ENCODE measurements at regions not wholly inside any gene's neighbourhood (a gene's known extent, or its start where the extent isn't known, plus 50 kb on each side); places are given as distances from the start of the nearest gene placed in this dataset.

GRCh38 chr5:101142102-101142501, 239.0 kb upstream of the ST8SIA4 start:
- TF ChIP-seq TAF1 (IDR thresholded peaks at IDR 0.05; ENCODE audit: borderline replicate concordance, low read depth, low read length) (no peak), POLR2AphosphoS5 (IDR thresholded peaks at IDR 0.05; ENCODE audit: low read depth, low read length) (no peak), POLR2A (IDR thresholded peaks at IDR 0.05; ENCODE audit: low read depth, low read length) (no peak)
- DNase-seq (ENCODE audit: insufficient read length) (no peak), FAIRE-seq (no peak)

- FAIRE-seq = no peak
- TF ChIP-seq POLR2AphosphoS5 (IDR thresholded peaks at IDR 0.05; ENCODE audit: low read depth, low read length) (no peak), TAF1 (IDR thresholded peaks at IDR 0.05; ENCODE audit: borderline replicate concordance, low read depth, low read length) (no peak), POLR2A (IDR thresholded peaks at IDR 0.05; ENCODE audit: low read depth, low read length) (no peak)
- no peak for DNase-seq (ENCODE audit: insufficient read length)
Measured at GRCh38 chr5:101136454-101136853, 233.4 kb upstream of the ST8SIA4 start.

GRCh38 chr5:101123363-101123762, 220.3 kb upstream of the ST8SIA4 start:
- DNase-seq (ENCODE audit: insufficient read length) = no peak
- TF ChIP-seq POLR2A (IDR thresholded peaks at IDR 0.05; ENCODE audit: low read depth, low read length) (no peak), TAF1 (IDR thresholded peaks at IDR 0.05; ENCODE audit: borderline replicate concordance, low read depth, low read length) (no peak), POLR2AphosphoS5 (IDR thresholded peaks at IDR 0.05; ENCODE audit: low read depth, low read length) (no peak)
- no peak for FAIRE-seq

- FAIRE-seq (no peak), DNase-seq (ENCODE audit: insufficient read length) (no peak)
- TF ChIP-seq TAF1 (IDR thresholded peaks at IDR 0.05; ENCODE audit: borderline replicate concordance, low read depth, low read length) (no peak), POLR2A (IDR thresholded peaks at IDR 0.05; ENCODE audit: low read depth, low read length) (no peak), POLR2AphosphoS5 (IDR thresholded peaks at IDR 0.05; ENCODE audit: low read depth, low read length) (no peak)
Measured at GRCh38 chr5:101112645-101113044, 209.6 kb upstream of the ST8SIA4 start.

- no peak for TF ChIP-seq POLR2AphosphoS5 (IDR thresholded peaks at IDR 0.05; ENCODE audit: low read depth, low read length)
- no peak for TF ChIP-seq TAF1 (IDR thresholded peaks at IDR 0.05; ENCODE audit: borderline replicate concordance, low read depth, low read length)
- no peak for TF ChIP-seq POLR2A (IDR thresholded peaks at IDR 0.05; ENCODE audit: low read depth, low read length)
- FAIRE-seq = no peak
- DNase-seq (ENCODE audit: insufficient read length) = no peak
Measured at GRCh38 chr5:101103874-101104273, 200.8 kb upstream of the ST8SIA4 start.

- DNase-seq (ENCODE audit: insufficient read length) (no peak), FAIRE-seq (no peak)
- no peak for TF ChIP-seq TAF1 (IDR thresholded peaks at IDR 0.05; ENCODE audit: borderline replicate concordance, low read depth, low read length)
- TF ChIP-seq POLR2A (IDR thresholded peaks at IDR 0.05; ENCODE audit: low read depth, low read length) = no peak
- no peak for TF ChIP-seq POLR2AphosphoS5 (IDR thresholded peaks at IDR 0.05; ENCODE audit: low read depth, low read length)
Measured at GRCh38 chr5:101102506-101102905, 199.4 kb upstream of the ST8SIA4 start.

GRCh38 chr5:101091902-101092301, 188.8 kb upstream of the ST8SIA4 start:
- TF ChIP-seq TAF1 (IDR thresholded peaks at IDR 0.05; ENCODE audit: borderline replicate concordance, low read depth, low read length) (no peak), POLR2AphosphoS5 (IDR thresholded peaks at IDR 0.05; ENCODE audit: low read depth, low read length) (no peak), POLR2A (IDR thresholded peaks at IDR 0.05; ENCODE audit: low read depth, low read length) (no peak)
- DNase-seq (ENCODE audit: insufficient read length) (no peak), FAIRE-seq (no peak)

GRCh38 chr5:101084353-101084752, 181.3 kb upstream of the ST8SIA4 start:
- DNase-seq (ENCODE audit: insufficient read length) = no peak
- TF ChIP-seq TAF1 (IDR thresholded peaks at IDR 0.05; ENCODE audit: borderline replicate concordance, low read depth, low read length) (no peak), POLR2A (IDR thresholded peaks at IDR 0.05; ENCODE audit: low read depth, low read length) (no peak), POLR2AphosphoS5 (IDR thresholded peaks at IDR 0.05; ENCODE audit: low read depth, low read length) (no peak)
- FAIRE-seq = no peak

- no peak for DNase-seq (ENCODE audit: insufficient read length)
- TF ChIP-seq POLR2A (IDR thresholded peaks at IDR 0.05; ENCODE audit: low read depth, low read length) (no peak), POLR2AphosphoS5 (IDR thresholded peaks at IDR 0.05; ENCODE audit: low read depth, low read length) (no peak), TAF1 (IDR thresholded peaks at IDR 0.05; ENCODE audit: borderline replicate concordance, low read depth, low read length) (no peak)
- FAIRE-seq = no peak
Measured at GRCh38 chr5:101080462-101081240, 177.6 kb upstream of the ST8SIA4 start.

- FAIRE-seq (no peak), DNase-seq (ENCODE audit: insufficient read length) (no peak)
- no peak for TF ChIP-seq POLR2AphosphoS5 (IDR thresholded peaks at IDR 0.05; ENCODE audit: low read depth, low read length)
- no peak for TF ChIP-seq TAF1 (IDR thresholded peaks at IDR 0.05; ENCODE audit: borderline replicate concordance, low read depth, low read length)
- no peak for TF ChIP-seq POLR2A (IDR thresholded peaks at IDR 0.05; ENCODE audit: low read depth, low read length)
Measured at GRCh38 chr5:101068298-101068697, 165.2 kb upstream of the ST8SIA4 start.

- TF ChIP-seq POLR2AphosphoS5 (IDR thresholded peaks at IDR 0.05; ENCODE audit: low read depth, low read length) (no peak), POLR2A (IDR thresholded peaks at IDR 0.05; ENCODE audit: low read depth, low read length) (no peak), TAF1 (IDR thresholded peaks at IDR 0.05; ENCODE audit: borderline replicate concordance, low read depth, low read length) (no peak)
- FAIRE-seq (no peak), DNase-seq (ENCODE audit: insufficient read length) (no peak)
Measured at GRCh38 chr5:101067429-101067828, 164.3 kb upstream of the ST8SIA4 start.

GRCh38 chr5:101062902-101063301, 159.8 kb upstream of the ST8SIA4 start:
- TF ChIP-seq TAF1 (IDR thresholded peaks at IDR 0.05; ENCODE audit: borderline replicate concordance, low read depth, low read length) = no peak
- no peak for TF ChIP-seq POLR2AphosphoS5 (IDR thresholded peaks at IDR 0.05; ENCODE audit: low read depth, low read length)
- FAIRE-seq (no peak), DNase-seq (ENCODE audit: insufficient read length) (no peak)
